GM13976 (cell line): ENCODE measurements at regions not wholly inside any gene's neighbourhood (a gene's known extent, or its start where the extent isn't known, plus 50 kb on each side); places are given as distances from the start of the nearest gene placed in this dataset.

ENCODE experiments used
- DNase-seq: peaks from one replicate; pipeline ENCODE4 v3.0.0; 2012; ENCODE audit warnings: low spot score
- CTCF ChIP-seq: IDR thresholded peaks from 2 replicates; pipeline ENCODE4 v1.5.1; 2012; ENCODE audit warnings: borderline replicate concordance, mild to moderate bottlenecking; ENCODE audit not compliant: insufficient read depth; ENCODE audit errors: extremely low read depth, missing control alignments, control extremely low read depth
- in situ Hi-C: fragments of 300-500 bp; cut with MboI; formaldehyde crosslinking; loops from one replicate; pipeline ENCODE4 v1.12.0; 2022; ENCODE audit warnings: low sequenced_read_pairs, mixed read lengths, inconsistent platforms; ENCODE audit not compliant: unreplicated experiment

GRCh38 chr16:85989863-85990643 is 91.1 kb downstream of the IRF8 start:
- DNase-seq: peak; percentile 44
- TF ChIP-seq CTCF: no peak
- in situ Hi-C loops: loop anchor here (10.0 kb wide), 1 partner anchor 165 kb away; no protein-coding TSS in a partner anchor

DNA sequence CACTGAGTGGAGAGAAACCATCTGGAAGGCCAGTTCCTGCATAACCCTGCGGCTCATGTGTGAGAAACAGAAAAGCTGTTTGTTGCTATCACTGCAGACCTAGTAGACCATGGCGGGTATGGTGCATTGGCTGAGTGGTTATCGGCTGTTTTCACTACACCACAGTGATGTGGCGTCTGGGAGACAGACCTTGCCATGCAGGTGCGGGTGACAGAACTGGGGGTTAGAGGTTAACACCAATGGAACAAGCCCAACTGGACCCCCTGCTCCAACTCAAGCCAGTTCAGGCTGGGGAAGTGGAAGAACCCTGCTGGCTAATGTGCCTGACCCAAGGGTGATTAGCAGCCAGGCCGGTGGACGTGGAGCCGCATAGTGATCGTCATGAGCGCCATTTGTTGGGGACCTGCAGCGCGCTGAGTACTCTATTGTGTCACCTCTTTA is 91.9 kb downstream of the IRF8 start:
- in situ Hi-C loops: no loop called here
- TF ChIP-seq CTCF: no peak
- peak; percentile 48 for DNase-seq

DNA sequence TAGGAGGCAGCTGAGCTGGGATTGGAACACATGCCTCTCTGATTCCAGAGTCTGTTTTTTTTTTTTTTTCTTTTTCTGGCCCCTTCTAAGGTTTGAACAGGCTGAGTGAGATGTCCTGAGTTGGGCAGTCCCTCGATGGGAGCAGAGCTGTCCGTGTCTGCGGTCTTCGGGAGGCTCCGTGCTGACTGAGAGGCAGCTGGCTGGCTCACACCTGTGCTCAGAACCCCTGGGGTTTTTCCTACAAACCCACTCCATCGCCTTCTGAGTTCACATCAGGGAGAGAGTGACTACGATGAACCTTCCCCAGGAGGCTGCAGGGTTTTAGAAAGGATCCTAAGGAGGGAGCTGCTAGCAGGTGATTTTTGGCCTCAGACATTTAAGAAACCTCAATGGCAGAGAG is 92.5 kb downstream of the IRF8 start:
- peak; percentile 16 for DNase-seq
- in situ Hi-C loops: no loop called here
- TF ChIP-seq CTCF: no peak

- TF ChIP-seq CTCF: no peak
- in situ Hi-C loops: no loop called here
- DNase-seq: no peak
Measured at GRCh38 chr16:85991856-85992255, 92.9 kb downstream of the IRF8 start.

DNA sequence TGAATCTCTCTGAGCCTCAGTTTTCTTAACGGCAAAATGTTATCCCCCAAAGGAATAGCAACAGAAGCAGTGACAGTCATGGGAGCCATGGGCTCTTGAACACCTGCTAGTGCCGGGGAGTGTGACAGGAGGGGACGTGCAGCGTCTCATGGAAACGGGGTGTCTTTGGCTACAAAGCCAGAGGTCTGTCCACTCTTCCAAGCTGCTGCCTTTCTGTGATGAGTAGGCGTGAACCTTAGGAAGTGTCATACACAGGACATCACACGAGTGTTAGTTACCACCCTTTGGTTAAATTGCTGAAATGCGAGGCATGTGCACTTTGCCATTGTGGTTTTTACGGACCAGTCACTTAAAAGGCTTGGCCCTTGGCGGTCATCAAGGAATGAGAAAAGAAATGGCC is 93.4 kb downstream of the IRF8 start:
- no peak for TF ChIP-seq CTCF
- DNase-seq: no peak
- in situ Hi-C loops: no loop called here

DNA sequence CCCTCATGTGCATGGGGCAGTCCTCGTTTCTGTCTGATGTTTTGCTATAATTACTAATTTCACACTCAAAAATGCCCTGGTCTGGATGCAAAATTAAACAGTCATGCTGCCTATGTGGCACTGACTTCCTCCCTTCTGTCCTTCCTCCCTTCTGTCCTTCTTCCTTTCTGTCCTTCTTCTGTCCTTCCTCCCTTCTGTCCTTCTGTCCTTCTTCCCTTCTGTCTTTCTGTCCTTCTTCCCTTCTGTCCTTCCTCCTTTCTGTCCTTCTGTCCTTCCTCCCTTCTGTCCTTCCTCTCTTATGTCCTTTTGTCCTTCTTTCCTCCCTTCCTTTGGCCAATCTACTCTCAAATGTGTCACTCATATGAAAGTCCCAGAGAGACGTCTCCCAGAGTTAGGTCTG is 93.8 kb downstream of the IRF8 start:
- no peak for TF ChIP-seq CTCF
- DNase-seq: no peak
- in situ Hi-C loops: no loop called here
